CD4-positive, alpha-beta T cell (primary cell): ENCODE measurements at regions not wholly inside any gene's neighbourhood (a gene's known extent, or its start where the extent isn't known, plus 50 kb on each side); places are given as distances from the start of the nearest gene placed in this dataset.

Experiments
- ATAC-seq: fragments of 200-7000 bp; cut with Tn5 transposase; one replicate; pipeline ENCODE4 v1.10.0; 2022; ENCODE audit warnings: mild to moderate bottlenecking; ENCODE audit not compliant: poor library complexity
- CTCF ChIA-PET: fragments of 350-600 bp; sonication (Branson Sonifier 250); formaldehyde crosslinking; loops from one replicate; lab custom pipeline; 2021; ENCODE audit warnings: antibody characterized with exemption, inconsistent platforms; lab: Charles Lee
- POLR2A ChIA-PET: fragments of 350-600 bp; sonication (Branson Sonifier 250); formaldehyde crosslinking; loops from one replicate; lab custom pipeline; 2021; ENCODE audit warnings: antibody characterized with exemption, inconsistent platforms; lab: Charles Lee
- DNase-seq, 14 experiments: peaks; one replicate each; pipeline ENCODE4 v3.0.0-alpha.2; 2013 to 2020; ENCODE audit warnings: mixed read lengths in 2 of 14
- H3K27ac ChIP-seq, 2 donors: one replicate each; pipeline versions ENCODE4 v1.5.1 to v1.7.0; 2013; ENCODE audit warnings: low read length in 2 of 2, low read depth in 1 of 2, mild to moderate bottlenecking in 1 of 2
- H3K27me3 ChIP-seq, 2 experiments: 1 replicate in 1 of 2; 2 replicates in 1 of 2; pipeline versions ENCODE4 v1.6.1 to v1.7.0; 2013; ENCODE audit warnings: low read length in 2 of 2, control low read depth in 1 of 2, mild to moderate bottlenecking in 1 of 2, moderate library complexity in 1 of 2; ENCODE audit not compliant: insufficient read depth in 2 of 2, control insufficient read depth in 1 of 2
- H3K36me3 ChIP-seq: one replicate; pipeline ENCODE4 v1.6.1; 2013; ENCODE audit warnings: low read length, control low read depth; ENCODE audit not compliant: insufficient read depth
- H3K4me1 ChIP-seq: one replicate; pipeline ENCODE4 v1.6.1; 2013; ENCODE audit warnings: low read length, control low read depth; ENCODE audit not compliant: insufficient read depth
- H3K4me3 ChIP-seq: one replicate; pipeline ENCODE4 v1.5.1; 2013; ENCODE audit warnings: mild to moderate bottlenecking, low read length, moderate library complexity
- H3K9me3 ChIP-seq, 2 experiments: 1 replicate in 1 of 2; 2 replicates in 1 of 2; pipeline versions ENCODE4 v1.6.1 to v1.7.0; 2013; ENCODE audit warnings: low read length in 2 of 2, mild to moderate bottlenecking in 2 of 2, control low read depth in 1 of 2, moderate library complexity in 1 of 2; ENCODE audit not compliant: control insufficient read depth in 1 of 2, insufficient read depth in 1 of 2
- H3K27ac Mint-ChIP-seq: one replicate; pipeline ENCODE4 v1.8.0; 2020; ENCODE audit warnings: mixed read lengths
- H3K27me3 Mint-ChIP-seq: one replicate; pipeline ENCODE4 v1.8.0; 2021; ENCODE audit warnings: mixed read lengths
- H3K36me3 Mint-ChIP-seq: one replicate; pipeline ENCODE4 v1.8.0; 2021; ENCODE audit warnings: low read depth, mixed read lengths
- H3K4me1 Mint-ChIP-seq: one replicate; pipeline ENCODE4 v1.8.0; 2021; ENCODE audit warnings: low read depth, mixed read lengths
- H3K4me3 Mint-ChIP-seq: one replicate; pipeline ENCODE4 v1.8.0; 2020; ENCODE audit warnings: mild to moderate bottlenecking, mixed read lengths
- H3K9me3 Mint-ChIP-seq: one replicate; pipeline ENCODE4 v1.8.0; 2020; ENCODE audit warnings: mixed read lengths
- CTCF ChIP-seq: fragments of 200-600 bp; IDR thresholded peaks from one replicate; pipeline ENCODE4 v1.8.0; 2022; ENCODE audit warnings: antibody characterized with exemption, mild to moderate bottlenecking
- intact Hi-C, 2 experiments: fragments of 100-400 bp; cut with DNase I in 1 of 2; cut with micrococcal nuclease in 1 of 2; formaldehyde crosslinking; loops; one replicate each; pipeline versions ENCODE4 v1.15.1 to v1.9.0; 2023 to 2025; cut with DNase I, micrococcal nuclease

- TF ChIP-seq CTCF, result no peak
- H3K4me1 Mint-ChIP-seq, result no peaks in the 10 kb centered on the region
- H3K9me3 ChIP-seq, result peaks cover 0 to 25% of the 10 kb centered on the region in 2 experiments
- no peak overlapping the region for H3K27ac Mint-ChIP-seq
- CTCF ChIA-PET, result no interaction called here
- H3K27me3 ChIP-seq, result no peaks in the 10 kb centered on the region
- intact Hi-C loops, result no loop called here
- peaks cover 3% of the 10 kb centered on the region for H3K9me3 Mint-ChIP-seq
- no peaks in the 10 kb centered on the region for H3K4me1 ChIP-seq
- ATAC-seq (no peak), DNase-seq (no peak)
- H3K36me3 ChIP-seq, result no peaks in the 10 kb centered on the region
- no peak overlapping the region for H3K4me3 ChIP-seq
- POLR2A ChIA-PET, result no interaction called here
- no peak overlapping the region for H3K4me3 Mint-ChIP-seq
- H3K36me3 Mint-ChIP-seq, result no peaks in the 10 kb centered on the region
- no peak overlapping the region for H3K27ac ChIP-seq
- no peaks in the 10 kb centered on the region for H3K27me3 Mint-ChIP-seq
Observed at GRCh38 chr5:4007001-4007400, 411.4 kb downstream of the IRX1 start.

- H3K27me3 Mint-ChIP-seq, result no peaks in the 10 kb centered on the region
- Histone ChIP-seq H3K27ac (no peak overlapping the region), H3K27me3 (no peaks in the 10 kb centered on the region), H3K4me1 (no peaks in the 10 kb centered on the region), H3K36me3 (no peaks in the 10 kb centered on the region), H3K9me3 (peaks cover 0 to 25% of the 10 kb centered on the region in 2 experiments), H3K4me3 (no peak overlapping the region)
- DNase-seq, result no peak
- ATAC-seq, result no peak
- no peaks in the 10 kb centered on the region for H3K36me3 Mint-ChIP-seq
- no peak overlapping the region for H3K4me3 Mint-ChIP-seq
- POLR2A ChIA-PET, result no interaction called here
- CTCF ChIA-PET, result no interaction called here
- no peaks in the 10 kb centered on the region for H3K9me3 Mint-ChIP-seq
- no peaks in the 10 kb centered on the region for H3K4me1 Mint-ChIP-seq
- no peak overlapping the region for H3K27ac Mint-ChIP-seq
- no peak for TF ChIP-seq CTCF
- intact Hi-C loops, result no loop called here
Observed at GRCh38 chr5:4011943-4012342, 416.3 kb downstream of the IRX1 start.

- ATAC-seq, result no peak
Observed at GRCh38 chr5:4013106-4013898, 417.7 kb downstream of the IRX1 start.

More at GRCh38 chr5:4013106-4013898, 417.7 kb downstream of the IRX1 start:
- H3K36me3 Mint-ChIP-seq, result no peaks in the 10 kb centered on the region
- Histone ChIP-seq H3K4me1 (no peaks in the 10 kb centered on the region), H3K27ac (no peak overlapping the region), H3K36me3 (no peaks in the 10 kb centered on the region), H3K9me3 (peaks cover 0 to 22% of the 10 kb centered on the region in 2 experiments), H3K4me3 (no peak overlapping the region), H3K27me3 (no peaks in the 10 kb centered on the region)
- POLR2A ChIA-PET, result no interaction called here
- H3K27ac Mint-ChIP-seq, result no peak overlapping the region
- no peaks in the 10 kb centered on the region for H3K4me1 Mint-ChIP-seq
- intact Hi-C loops, result no loop called here
- no peaks in the 10 kb centered on the region for H3K9me3 Mint-ChIP-seq
- CTCF ChIA-PET, result no interaction called here
- TF ChIP-seq CTCF, result no peak
- no peaks in the 10 kb centered on the region for H3K27me3 Mint-ChIP-seq
- DNase-seq, result no peak
- no peak overlapping the region for H3K4me3 Mint-ChIP-seq
